Prostate gland (tissue), 2 donors: ENCODE measurements at regions not wholly inside any gene's neighbourhood (a gene's known extent, or its start where the extent isn't known, plus 50 kb on each side); places are given as distances from the start of the nearest gene placed in this dataset.

ENCODE experiments used
- DNase-seq: peaks from one replicate; pipeline ENCODE4 v3.0.0-alpha.2; 2019; ENCODE audit warnings: low spot score
- H3K27ac ChIP-seq, 2 donors: fragments of 200-600 bp; sonication (generic); 2 replicates each; pipeline ENCODE4 v1.5.1; 2017 to 2019
- H3K27me3 ChIP-seq: fragments of 200-600 bp; sonication (generic); replicated peaks from 2 replicates; pipeline ENCODE4 v1.5.1; 2019; ENCODE audit not compliant: insufficient read depth
- H3K36me3 ChIP-seq, 2 donors: fragments of 200-600 bp; sonication (generic); 1 replicate in 1 of 2; 2 replicates in 1 of 2; pipeline versions ENCODE4 v1.5.1 to v1.8.1; 2017 to 2019
- H3K4me1 ChIP-seq: fragments of 200-600 bp; sonication (generic); replicated peaks from 2 replicates; pipeline ENCODE4 v1.5.1; 2019
- H3K4me3 ChIP-seq, 2 donors: fragments of 200-600 bp; sonication (generic); 2 replicates each; pipeline ENCODE4 v1.5.1; 2017 to 2019
- H3K9me3 ChIP-seq: fragments of 200-600 bp; sonication (generic); 2 replicates; pipeline ENCODE4 v1.5.1; 2017
- POLR2A ChIP-seq: fragments of 450-650 bp; IDR thresholded peaks from one replicate; pipeline ENCODE4 v1.6.1; 2016; ENCODE audit warnings: antibody characterized with exemption, mild to moderate bottlenecking
- POLR2AphosphoS5 ChIP-seq: sonication (generic); formaldehyde crosslinking; IDR thresholded peaks from one replicate; pipeline ENCODE4 v1.6.1; 2017; ENCODE audit warnings: antibody characterized with exemption
- WGBS: methylation state at CpG from one replicate; pipeline ENCODE4 v1.1.5; 2018; 5-methylcytosine and 5-hydroxymethylcytosine counted together
- intact Hi-C: fragments of 100-400 bp; cut with DNase I; formaldehyde crosslinking; loops from one replicate; pipeline ENCODE4 v1.14.2; 2022
- TF ChIP-seq, protein P1 (sequence below), 4 experiments: fragments of 200-600 bp in 2 of 4; fragments of 450-650 bp in 2 of 4; sonication (generic) in 2 of 4; IDR thresholded peaks; 1 replicate in 3 of 4; 2 replicates in 1 of 4; pipeline ENCODE4 v1.5.1; 2016 to 2019; ENCODE audit warnings: antibody characterized with exemption in 4 of 4, mild to moderate bottlenecking in 2 of 4, moderate library complexity in 2 of 4

DNA sequence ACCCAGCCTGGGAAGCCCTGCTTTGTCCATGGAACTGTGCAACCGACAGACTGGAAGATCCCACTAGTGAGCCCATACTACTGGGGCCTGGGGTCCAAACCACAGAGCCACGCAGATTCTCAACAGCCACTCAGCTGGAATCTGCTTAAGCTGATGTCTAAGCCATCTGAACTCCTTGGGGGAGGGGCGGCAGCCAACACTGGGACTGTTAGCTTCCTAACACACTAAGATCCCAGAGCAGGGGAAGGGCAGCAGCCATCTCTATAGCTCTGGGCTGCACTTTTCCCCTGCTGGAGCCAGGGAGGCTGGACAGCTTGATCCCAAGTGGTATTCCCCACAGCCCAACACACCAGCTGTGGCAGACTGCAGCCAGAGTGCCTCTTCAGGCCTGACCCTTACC lies 118.3 kb downstream of the RPRM start:
- Histone ChIP-seq H3K36me3 (no peaks in the 10 kb centered on the region), H3K27me3 (no peaks in the 10 kb centered on the region), H3K9me3 (no peaks in the 10 kb centered on the region), H3K27ac (no peak overlapping the region), H3K4me3 (no peak overlapping the region), H3K4me1 (no peaks in the 10 kb centered on the region)
- intact Hi-C loops: no loop called here
- 94% methylated on average over 3 of the region's 3 CpGs for WGBS
- DNase-seq: no peak
- TF ChIP-seq POLR2AphosphoS5 (no peak), POLR2A (no peak)
- TF ChIP-seq, protein P1, sequence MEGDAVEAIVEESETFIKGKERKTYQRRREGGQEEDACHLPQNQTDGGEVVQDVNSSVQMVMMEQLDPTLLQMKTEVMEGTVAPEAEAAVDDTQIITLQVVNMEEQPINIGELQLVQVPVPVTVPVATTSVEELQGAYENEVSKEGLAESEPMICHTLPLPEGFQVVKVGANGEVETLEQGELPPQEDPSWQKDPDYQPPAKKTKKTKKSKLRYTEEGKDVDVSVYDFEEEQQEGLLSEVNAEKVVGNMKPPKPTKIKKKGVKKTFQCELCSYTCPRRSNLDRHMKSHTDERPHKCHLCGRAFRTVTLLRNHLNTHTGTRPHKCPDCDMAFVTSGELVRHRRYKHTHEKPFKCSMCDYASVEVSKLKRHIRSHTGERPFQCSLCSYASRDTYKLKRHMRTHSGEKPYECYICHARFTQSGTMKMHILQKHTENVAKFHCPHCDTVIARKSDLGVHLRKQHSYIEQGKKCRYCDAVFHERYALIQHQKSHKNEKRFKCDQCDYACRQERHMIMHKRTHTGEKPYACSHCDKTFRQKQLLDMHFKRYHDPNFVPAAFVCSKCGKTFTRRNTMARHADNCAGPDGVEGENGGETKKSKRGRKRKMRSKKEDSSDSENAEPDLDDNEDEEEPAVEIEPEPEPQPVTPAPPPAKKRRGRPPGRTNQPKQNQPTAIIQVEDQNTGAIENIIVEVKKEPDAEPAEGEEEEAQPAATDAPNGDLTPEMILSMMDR (IDR thresholded peaks at IDR 0.05): no peak

DNA sequence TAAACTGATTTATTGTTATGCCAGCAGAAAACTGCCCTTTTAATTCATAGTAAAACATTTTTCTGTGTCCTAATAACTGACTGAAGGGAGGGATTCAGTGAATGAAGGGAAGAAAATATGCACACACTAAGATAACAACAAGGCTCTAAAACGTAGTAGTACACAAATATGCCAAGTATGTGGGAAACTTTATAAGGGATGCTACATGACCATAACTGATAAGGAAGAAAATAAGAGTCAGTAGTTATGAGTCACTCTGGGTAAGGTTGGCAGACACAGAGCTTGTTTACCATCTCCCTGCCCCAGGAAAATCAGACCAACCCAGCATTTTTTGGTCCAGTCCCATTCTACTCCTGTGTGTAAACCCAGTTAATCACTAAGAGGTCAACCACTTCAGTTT lies 124.2 kb downstream of the RPRM start:
- no peaks in the 10 kb centered on the region for H3K4me1 ChIP-seq
- H3K27me3 ChIP-seq: no peaks in the 10 kb centered on the region
- TF ChIP-seq, protein P1 (IDR thresholded peaks at IDR 0.05): no peak
- TF ChIP-seq POLR2AphosphoS5 (no peak), POLR2A (no peak)
- no peak overlapping the region for H3K27ac ChIP-seq
- WGBS: 6% methylated on average over 1 of the region's 1 CpG
- no peaks in the 10 kb centered on the region for H3K36me3 ChIP-seq
- no peak overlapping the region for H3K4me3 ChIP-seq
- intact Hi-C loops: no loop called here
- no peaks in the 10 kb centered on the region for H3K9me3 ChIP-seq
- no peak for DNase-seq

DNA sequence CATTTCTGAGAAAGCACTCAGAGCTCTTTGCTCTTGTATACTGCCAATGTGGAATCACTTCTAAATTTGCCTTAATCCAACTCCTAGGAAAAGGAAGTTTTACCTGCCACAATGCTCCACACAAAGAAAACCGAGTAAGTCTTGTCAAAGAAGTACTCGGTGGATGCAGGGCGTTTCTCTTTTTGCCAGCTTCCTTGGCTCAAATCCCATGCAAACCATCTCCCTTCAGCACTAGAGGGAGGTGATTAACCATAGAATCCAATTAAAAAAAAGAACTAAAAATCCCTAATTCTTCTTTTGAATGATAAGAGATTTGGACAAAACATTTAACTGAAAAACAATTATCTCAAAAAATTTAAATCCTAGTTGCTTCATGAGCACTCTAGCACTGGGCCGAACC lies 129.0 kb downstream of the RPRM start:
- no peak for TF ChIP-seq POLR2A
- no peak for TF ChIP-seq POLR2AphosphoS5
- TF ChIP-seq, protein P1 (IDR thresholded peaks at IDR 0.05): no peak
- 79% methylated on average over 4 of the region's 4 CpGs for WGBS
- no peaks in the 10 kb centered on the region for H3K4me1 ChIP-seq
- H3K4me3 ChIP-seq: no peak overlapping the region
- intact Hi-C loops: no loop called here
- no peaks in the 10 kb centered on the region for H3K9me3 ChIP-seq
- H3K36me3 ChIP-seq: no peaks in the 10 kb centered on the region
- DNase-seq: no peak
- H3K27me3 ChIP-seq: no peaks in the 10 kb centered on the region
- H3K27ac ChIP-seq: no peak overlapping the region

DNA sequence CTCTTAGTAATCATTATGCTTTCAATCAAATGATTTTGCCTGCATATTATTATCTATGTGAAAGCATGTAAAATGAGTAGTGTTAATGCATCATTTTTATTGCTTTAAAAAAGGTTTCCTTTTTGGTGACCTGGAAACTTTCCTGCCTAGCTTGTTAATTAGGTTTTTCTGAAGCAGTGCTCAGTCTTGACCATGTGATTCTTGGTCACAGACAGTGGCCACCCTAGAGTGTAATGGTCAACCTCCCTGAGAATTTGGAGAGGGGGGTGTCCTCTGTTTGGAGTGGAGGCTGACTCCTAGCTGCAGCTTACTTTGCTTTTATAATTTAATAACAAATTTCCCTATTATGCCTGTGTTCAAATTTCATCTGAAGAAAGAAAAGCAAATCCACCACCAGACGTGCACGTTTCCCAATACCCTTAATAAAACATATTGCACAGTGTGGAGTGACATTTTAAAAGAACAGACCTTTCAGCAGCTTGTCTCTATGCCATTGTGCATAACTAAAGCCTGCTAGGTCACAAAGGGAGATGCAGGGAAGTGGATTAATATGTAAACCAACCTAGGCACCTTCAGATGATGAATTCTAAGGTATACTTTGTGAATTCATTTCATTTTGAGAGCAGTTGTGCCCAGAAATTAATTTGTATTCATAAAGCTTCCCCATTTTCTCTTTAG lies 130.6 kb downstream of the RPRM start:
- Histone ChIP-seq H3K4me3 (no peak overlapping the region), H3K27me3 (no peaks in the 10 kb centered on the region), H3K27ac (no peak overlapping the region), H3K36me3 (no peaks in the 10 kb centered on the region), H3K9me3 (no peaks in the 10 kb centered on the region), H3K4me1 (no peaks in the 10 kb centered on the region)
- intact Hi-C loops: no loop called here
- no peak for DNase-seq
- WGBS: 23% methylated on average over 2 of the region's 2 CpGs
- TF ChIP-seq POLR2A: no peak
- no peak for TF ChIP-seq POLR2AphosphoS5

DNA sequence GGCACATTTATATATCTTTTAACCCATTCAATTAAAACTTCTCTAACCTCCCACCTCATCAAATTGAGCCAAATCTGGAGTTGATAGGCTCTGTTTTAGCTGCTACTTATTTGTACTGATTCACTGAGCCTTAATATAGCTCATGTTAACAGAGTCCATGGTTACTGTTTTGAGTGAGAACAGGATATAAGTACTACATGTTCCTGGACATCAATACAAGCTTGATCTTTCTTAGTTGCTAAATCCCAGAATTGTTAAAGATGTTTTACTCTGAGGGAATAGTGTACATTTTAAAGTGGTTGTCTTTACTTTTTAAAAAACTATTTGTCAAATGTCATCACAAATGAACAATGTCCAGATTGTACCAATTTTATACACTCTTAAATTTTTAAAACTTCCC lies 157.7 kb downstream of the RPRM start:
- DNase-seq: no peak
- Histone ChIP-seq H3K27me3 (no peaks in the 10 kb centered on the region), H3K4me3 (no peak overlapping the region), H3K4me1 (no peaks in the 10 kb centered on the region), H3K9me3 (no peaks in the 10 kb centered on the region), H3K27ac (no peak overlapping the region), H3K36me3 (no peaks in the 10 kb centered on the region)
- intact Hi-C loops: no loop called here
- no peak for TF ChIP-seq POLR2AphosphoS5
- TF ChIP-seq, protein P1 (IDR thresholded peaks at IDR 0.05): no peak
- TF ChIP-seq POLR2A: no peak
